NCI-H226 (cell line): ENCODE measurements at regions not wholly inside any gene's neighbourhood (a gene's known extent, or its start where the extent isn't known, plus 50 kb on each side); places are given as distances from the start of the nearest gene placed in this dataset.
"Not testable (repeated sequence)": the region's sequence is repeated elsewhere in the genome, so short reads cannot be mapped to it uniquely, and the experiment has no call there.

Experiments used
- DNase-seq: peaks from one replicate; pipeline ENCODE4 v3.0.0-alpha.2; 2015

DNA sequence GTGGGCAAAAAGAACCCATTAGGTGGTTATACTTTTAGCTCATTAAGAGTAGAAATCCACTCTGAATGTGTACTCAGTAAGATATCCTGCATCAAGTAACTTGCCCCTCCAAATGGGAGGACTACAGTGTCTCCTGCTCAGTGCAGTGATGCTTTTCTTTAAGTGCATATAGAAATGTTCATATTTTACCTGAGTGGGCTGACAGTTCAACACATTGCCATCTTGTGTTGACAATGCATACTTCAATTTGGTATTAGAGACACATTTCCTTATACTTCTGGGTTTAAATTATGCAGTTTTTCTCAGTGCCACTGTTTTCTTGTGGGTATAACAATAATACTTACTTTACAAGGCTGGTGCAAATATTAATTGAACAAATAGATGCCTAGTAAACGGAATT lies 318.6 kb upstream of the TMPRSS15 start:
- DNase-seq = no peak

DNA sequence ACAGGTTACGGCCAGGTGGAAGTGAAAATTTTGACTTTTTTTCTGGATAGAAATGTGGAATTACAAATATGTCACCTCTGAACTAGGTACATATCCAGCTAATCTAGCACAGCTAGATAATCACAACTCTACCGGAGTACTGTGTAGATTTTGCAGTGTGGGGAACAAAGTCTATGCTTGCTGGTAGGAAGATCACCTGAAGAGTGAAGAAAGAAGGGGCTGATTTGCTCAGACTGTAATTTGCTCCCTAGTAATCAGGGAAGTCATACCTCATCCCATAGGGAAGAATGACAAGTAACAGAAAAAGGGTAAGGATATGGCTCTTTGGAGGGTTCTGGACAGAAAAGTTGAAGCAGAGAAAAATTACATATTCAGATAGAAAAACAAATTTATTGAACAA lies 319.6 kb upstream of the TMPRSS15 start:
- DNase-seq = no peak

DNA sequence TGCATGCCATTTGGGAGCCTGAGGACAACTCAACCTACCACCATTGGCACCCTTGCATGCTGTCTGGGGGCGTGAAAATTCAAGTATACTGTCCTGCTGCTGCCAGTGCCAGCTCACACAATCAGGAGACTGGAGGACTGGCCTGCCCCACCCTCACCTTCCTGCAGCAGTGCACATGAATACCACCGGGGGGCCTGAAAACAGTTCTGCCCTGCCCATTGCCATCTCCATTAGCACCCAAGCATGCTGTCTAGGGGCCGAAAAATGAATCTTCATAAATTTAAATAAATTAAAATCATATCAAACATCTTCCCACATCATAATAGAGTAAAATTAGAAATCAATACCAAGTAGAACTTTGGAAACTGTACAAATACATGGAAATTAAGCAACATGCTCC lies 322.1 kb upstream of the TMPRSS15 start:
- peak; percentile 9 for DNase-seq

DNA sequence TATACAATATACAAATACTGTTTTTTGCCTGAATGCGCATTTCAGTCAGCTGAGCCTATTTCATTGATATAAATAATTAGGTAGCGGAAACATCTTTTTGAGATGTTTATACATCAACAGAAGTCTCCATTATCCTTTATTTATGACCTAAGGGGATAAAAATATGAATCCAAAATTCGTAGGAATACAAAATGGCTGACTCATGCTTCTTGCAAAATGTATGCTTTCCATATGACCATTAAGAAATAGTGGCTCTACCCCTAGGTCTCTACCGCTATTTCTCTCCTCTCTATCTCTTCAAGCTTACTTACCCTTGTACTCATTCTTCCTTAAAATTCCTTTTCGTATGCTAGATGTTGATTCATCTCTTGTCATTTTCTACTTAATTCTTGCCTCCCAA lies 338.4 kb upstream of the TMPRSS15 start:
- no peak for DNase-seq

DNA sequence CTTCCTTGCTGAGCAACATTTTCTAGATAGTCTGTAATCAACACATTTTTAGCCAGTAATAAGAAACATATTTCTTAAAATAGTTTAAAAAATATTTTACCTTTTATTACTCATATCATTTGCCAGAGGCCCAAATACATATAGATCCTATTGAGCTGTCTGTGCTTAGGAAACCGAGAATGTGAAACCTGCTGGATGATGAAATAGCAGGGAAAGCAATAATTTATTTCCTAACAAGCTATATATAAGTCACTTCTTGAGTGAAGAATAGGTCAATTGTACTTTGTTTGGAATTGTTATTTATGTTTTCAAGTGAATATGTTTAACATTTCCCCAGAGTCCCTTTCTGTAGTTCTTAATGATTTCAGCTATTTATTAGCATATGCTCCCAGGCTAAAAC lies 339.9 kb upstream of the TMPRSS15 start:
- no peak for DNase-seq

DNA sequence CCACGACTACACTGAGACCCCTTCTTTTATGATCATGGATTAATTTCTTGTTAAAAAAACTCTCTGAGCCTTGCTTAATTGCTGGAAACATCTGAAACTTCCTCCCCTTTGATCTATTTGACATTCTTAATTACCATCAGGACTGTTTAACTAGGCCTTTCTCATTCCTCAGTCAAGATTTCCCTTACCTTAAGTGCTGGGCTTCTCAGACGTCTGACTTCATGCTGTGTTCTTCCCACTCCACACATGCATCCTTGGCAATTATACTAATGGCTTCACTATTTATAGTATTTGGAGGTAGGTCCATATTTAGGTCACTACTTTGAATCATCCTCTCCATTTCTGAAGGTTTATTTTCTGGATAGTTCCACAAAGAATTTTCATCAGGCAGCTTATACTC lies 341.3 kb upstream of the TMPRSS15 start:
- no peak for DNase-seq

DNA sequence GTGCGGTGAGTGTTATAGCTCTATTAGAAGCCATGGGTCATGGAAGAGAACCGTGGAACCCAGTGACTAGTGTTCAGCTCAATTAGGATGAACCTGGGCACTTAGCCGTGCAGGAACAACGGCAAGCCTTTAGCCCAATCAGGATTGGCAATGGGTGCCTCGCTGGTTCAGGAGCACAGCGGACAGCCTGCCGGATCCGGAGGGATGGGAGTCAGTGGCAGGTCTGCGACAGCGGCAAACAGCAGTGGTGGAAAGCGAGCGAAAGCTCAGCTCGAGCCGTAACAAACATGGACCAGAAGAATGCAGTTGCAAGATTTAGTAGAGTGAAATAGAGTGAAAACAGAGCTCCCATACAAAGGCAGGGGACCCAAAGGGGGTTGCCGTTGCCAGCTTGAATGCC lies 349.3 kb upstream of the TMPRSS15 start:
- DNase-seq = not testable (repeated sequence)

DNA sequence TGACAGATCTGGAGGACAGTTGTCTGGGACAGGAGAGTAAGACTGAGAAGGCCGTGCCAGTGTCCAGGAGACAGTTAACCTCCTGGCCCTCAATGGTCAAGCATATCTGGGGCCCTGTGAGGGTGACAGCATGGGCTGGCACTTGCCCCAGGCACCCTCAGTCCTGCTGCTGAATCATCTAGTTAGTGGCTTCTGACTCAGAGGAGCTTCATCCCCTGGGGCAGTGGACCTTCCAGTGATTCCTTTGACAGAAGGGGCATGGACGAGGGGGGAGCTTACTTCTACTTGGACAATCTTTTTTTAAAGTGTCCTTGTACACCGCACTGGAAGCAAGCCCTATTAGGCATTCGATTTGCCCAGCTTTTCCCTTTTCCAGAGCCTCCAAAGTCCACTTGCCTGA lies 352.7 kb upstream of the TMPRSS15 start:
- peak; percentile 34 for DNase-seq

DNA sequence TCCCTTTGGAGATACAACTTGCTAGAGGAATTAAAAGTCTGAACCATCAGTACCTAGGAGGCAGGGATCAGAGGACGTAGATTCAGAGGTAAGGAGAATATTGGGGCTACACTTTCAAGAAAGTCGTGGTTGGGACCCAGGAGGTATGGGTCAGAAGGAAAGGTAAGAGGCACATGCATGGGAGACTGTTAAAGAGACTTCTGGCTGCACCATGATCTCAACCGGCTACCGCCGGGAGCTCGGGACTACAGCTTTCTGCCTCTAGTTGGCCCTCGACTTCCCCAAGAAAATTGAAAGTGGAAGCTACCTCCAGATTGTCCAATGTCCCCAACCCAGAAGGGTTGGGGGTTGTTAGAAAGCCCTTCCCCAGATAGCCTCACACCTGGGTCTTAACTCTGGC lies 355.7 kb upstream of the TMPRSS15 start:
- no peak for DNase-seq

DNA sequence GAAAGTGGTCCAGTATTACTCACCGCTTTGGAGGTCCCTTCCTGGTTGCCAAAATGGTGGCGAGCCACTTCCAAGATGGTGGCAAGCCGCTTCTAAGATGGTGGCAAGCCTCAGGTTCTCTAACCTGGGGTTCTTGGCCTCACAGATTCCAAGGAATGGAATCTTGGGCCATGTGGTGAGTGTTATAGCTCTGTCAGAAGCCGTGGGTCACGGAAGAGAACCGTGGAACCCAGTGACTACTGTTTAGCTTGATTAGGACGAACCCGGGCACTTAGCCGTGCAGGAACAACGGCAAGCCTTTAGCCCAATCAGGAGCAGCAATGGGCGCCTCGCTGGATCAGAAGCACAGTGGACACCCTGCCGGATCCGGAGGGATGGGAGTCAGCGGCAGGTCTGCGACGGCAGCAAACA lies 356.2 kb upstream of the TMPRSS15 start:
- DNase-seq = no peak

DNA sequence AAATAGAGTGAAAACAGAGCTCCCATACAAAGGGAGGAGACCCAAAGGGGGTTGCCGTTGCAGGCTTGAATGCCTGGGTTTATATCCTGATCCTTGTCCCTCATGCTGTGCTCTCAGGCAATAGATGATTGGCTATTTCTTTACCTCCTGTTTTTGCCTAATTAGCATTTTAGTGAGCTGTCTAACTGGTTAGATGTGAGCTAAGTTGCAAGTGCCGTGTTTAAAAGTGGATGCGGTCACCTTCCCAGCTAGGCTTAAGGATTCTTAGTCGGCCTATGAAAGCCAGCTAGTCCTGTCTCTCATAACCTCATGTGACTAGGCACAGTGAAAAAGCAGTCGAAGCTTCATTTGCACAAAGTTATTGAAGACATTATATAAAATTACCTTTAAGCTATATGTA lies 356.7 kb upstream of the TMPRSS15 start:
- DNase-seq = no peak

DNA sequence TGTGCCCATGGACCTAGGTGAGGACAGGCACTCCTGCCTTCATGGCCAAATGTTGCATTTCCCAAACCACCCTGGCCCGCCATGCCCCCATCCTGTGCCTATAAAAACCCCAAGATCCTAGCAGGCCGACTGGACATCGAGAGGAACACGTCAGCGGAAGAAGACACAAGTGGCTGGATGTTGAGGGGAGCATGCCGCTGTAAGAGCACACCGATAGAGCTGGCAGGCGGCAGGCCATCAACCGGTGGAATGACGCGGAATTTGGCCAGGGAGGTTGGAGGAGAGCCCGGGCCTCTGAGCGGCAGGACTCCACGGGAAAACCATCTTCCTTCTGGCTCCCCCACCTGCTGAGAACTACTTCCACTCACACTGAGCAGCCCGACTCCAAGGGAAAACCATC lies 361.1 kb upstream of the TMPRSS15 start:
- DNase-seq = no peak

DNA sequence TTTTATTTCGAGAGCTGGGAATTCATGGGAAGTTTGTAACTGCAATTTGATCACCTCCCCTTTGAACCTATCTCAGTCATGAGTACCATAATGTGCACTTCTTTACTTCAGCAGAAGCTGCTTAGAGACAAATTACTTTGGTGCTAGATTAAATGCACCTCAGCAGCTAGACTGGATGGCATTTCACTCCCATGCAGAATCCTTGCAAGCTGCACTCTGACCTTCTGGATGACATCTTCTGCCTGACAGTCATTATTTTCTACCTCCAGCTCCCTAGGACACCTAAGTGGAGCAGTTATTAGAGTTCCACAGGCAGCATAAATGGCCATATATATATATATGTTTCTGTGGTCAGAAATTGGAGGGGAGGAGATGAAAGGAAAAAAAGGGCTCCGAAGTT lies 366.0 kb upstream of the TMPRSS15 start:
- DNase-seq = no peak

DNA sequence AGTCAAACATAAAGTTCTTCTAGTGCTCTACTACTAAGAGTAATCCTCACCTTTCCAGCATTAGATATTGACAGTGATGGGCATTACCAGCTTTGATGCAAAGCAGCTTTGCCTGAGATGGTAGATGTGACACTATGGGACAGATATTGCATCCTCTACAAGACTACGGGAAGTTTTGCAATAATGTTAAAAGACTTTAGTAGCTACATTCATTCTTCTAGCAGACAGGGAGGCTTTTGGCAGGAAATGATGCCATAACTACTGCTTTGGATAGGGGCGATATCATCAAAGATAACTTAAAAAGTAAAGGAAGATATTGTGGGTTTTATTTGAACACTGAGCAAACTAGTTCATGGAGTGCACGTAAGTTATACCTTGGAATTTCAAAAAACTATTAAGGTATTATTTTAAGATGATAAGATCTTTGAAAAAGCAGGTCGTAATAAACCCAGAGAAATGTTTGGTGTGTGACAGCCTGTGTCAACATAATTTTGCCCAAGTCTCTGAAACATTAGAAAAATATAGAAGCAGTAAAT lies 368.3 kb upstream of the TMPRSS15 start:
- DNase-seq = peak; percentile 40

DNA sequence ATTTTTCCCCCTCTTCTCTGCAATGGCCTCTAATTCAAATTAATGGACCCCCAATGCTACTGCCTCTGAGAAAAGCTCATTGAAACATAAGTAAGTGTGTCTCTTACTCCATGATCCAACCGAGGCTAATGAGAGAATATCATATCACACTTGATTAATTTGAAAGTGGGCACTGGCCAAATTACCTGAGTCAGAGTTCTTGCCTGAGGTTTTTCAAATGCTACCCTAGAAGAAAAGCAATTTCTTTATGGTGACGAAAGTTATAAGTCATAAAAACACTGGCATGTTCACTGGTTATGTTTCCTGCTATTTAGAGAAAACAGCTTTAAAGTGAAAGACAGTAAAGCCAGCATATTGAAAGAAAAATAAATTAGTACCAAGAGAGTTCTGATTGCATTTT lies 368.8 kb upstream of the TMPRSS15 start:
- peak; percentile 66 for DNase-seq

DNA sequence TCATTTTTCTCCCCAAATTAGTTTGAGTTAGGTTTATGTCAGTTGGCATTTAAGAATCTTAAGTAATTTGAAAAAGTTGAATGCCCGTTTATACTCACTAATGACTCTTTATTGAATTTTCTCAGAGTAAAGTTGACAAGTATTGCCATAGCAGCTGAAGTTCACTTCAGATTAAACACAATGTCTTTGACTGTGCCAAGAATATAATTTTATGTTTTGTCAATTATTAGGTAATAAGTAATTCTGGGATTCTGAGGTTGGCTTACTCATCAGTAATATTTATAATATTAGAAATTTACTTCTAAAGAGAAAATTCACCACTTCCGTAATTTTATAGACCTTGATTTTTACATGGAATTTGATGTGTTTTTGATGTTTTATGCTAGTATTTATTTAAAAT lies 369.3 kb upstream of the TMPRSS15 start:
- no peak for DNase-seq

DNA sequence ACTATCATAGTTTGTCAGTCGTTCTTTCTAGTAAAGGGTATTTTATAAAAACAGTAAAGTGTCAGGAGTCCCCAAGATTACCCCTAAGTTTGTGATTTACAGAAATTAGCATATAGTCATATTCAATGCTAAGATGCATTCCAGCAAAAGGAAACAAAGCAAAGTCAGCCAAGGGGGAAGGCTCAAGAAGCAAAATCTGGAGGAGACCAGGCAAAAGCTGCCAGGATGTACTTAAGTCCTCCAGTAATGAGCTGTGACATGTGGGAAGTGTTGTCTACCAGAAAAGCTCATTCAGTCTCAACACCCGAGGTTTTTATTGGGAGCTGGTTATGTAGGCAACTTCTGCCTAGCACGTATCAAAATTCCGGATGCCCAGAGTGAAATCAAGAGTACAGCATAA lies 373.4 kb upstream of the TMPRSS15 start:
- no peak for DNase-seq

DNA sequence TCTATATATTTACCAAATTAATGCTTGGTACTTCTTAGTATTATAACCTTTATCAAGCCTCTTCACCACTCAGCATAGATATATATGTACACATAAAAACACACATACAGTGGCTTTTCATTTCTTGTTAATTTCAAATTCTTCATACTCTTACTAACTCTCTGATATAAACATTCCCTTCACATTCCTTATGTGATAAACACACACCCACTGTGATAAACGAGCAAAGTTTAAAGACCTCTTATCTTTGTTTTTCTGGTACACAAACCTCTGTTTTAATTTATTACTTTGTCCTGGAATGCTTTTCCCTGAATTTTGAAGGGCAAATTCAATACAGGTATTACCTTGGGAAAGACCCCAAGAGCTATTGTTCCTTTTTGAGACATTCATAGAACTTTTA lies 379.1 kb upstream of the TMPRSS15 start:
- peak; percentile 51 for DNase-seq

DNA sequence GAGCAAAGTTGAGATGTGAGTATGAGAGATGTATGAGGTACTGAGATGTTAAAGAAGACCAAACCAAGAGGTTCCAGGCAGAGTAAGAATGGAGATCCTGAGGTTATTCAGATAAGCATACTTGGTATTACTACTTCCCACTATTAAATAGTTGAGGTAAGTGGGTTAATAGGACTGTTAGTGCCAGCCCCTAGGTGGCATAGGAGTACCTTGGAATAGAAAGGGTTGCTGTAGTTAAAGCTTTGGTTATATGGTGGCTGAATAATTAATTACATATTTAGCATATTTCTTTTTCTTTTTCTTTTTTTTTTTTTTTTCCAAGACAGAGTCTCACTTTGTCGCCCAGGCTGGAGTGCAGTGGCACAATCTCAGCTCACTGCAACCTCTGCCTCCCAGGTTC lies 397.9 kb upstream of the TMPRSS15 start:
- DNase-seq = peak; percentile 33

DNA sequence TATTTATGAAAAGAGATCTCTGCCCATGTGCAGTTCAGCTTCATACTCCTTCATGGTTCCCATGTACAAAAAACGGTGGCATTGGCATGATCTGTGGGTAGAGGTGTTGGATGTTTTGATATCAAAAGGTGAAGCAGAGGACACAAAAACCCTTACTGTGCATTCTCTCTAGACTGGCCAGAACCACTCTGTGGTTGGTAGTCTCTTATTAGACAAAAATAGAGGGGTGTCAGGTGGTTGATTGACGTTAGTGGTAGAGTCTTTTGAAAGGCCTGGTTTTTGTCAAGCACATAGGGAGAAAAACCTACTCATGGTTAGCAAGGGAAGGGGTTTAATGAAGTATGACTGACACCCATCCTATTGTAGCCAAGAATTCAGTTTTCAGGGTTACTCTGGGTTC lies 400.0 kb upstream of the TMPRSS15 start:
- DNase-seq = no peak

DNA sequence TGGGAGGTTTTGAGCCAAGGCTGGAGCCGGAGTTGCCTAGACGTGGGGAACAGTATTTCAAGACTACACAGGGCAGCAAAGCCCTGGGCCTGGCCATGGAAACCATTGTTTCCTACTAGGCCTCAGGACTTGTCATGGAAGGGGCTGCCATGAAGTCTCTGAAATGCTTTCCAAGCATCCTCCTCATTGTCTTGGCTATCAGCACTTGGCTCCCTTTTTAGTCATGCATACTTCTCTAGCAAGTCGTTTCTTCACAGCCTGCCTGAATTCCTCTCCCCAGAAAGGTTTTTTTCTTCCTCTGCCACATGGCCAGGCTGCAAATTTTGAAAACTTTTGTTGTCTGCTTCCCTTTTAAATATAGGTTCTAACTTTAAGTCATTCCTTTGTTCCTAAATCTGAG lies 406.6 kb upstream of the TMPRSS15 start:
- peak; percentile 25 for DNase-seq

DNA sequence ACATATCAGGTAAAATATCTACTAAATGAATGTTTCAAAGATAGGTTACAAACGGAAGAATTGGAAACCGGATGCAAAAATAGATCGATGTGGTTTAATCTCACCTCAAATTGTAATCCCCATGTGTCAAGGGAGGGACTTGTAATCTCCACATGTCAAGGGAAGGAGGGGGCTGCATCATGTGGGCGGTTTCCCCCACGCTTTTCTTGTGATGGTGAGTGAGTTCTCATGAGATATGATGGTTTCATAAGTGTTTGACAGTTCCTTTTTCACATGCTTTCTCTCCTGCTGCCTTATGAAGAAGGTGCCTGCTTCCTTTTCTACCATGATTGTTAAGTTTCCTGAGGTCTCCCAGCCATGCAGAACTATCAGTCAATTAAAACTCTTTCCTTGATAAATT lies 408.7 kb upstream of the TMPRSS15 start:
- DNase-seq = no peak

DNA sequence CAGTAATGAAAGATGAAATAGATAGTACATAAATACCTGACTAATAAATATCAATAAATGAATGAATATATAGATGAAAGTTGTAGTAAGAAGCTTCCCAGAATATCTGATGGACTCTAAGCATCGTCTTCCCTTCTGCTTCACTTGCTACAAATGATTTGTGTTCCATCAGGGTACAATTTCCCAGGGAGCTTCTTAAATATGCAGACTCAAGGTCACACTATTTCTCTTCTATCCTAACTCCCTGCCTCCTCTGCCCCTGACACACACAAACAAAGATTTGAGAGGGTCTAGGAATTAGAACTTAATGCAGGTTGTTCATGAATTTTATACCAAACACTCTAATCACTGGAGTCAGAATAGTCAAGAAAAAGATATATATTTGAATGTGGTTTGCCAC lies 415.9 kb upstream of the TMPRSS15 start:
- DNase-seq = no peak

DNA sequence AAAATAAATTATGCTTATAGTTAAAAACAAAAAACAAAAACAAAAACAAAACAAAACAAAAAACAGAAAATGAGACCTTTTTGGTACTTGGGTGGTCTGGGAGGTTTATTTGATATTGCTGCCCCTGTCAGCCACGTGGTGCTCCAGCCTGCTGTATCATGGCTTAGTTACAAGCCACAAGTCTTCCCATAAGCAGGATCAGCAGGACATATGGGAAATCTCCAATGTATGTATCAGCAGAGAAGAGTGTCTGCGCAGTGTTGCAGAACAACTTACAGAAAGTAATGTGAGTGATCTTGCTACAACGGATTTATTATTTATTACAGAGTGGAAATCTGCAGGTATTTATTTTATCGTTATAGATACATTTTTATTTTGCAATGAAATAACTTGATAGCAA lies 423.0 kb upstream of the TMPRSS15 start:
- DNase-seq = no peak

DNA sequence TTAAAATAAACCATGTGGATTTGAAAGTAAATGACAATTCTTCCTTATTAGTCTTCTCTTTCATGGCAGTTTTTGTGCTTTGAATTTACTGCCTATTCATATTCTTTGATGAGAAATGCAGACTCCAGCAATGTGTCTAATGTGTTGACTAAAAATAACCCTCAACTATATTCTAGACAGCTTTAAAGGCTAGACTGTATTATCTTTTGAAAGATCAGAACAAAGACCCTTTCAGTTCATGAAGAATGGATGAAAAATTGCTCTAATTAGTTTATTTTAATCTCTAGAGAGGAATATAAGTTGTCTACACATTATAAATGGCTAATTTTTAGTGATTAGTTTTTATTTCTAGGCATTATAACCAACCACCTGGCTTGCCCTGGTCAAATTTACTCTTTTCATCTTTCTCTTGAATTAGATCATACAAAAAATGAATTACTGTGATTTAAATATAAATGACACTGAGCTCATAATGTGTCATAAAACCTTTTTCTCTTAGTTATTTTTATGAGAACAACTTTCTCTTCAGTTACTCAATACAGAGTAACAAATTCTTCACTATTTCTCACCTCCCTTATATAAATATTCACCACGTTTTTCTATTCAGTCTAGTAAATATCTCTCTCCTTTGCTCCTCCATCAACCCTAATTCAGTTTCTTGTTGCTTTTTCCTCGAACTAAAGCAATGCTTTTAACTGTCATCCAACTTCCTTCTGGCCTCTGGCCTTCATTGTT lies 428.5 kb upstream of the TMPRSS15 start:
- DNase-seq = no peak
